HL-60/S4 (cell line): ENCODE measurements at regions not wholly inside any gene's neighbourhood (a gene's known extent, or its start where the extent isn't known, plus 50 kb on each side); places are given as distances from the start of the nearest gene placed in this dataset.
"Not testable (repeated sequence)": the region's sequence is repeated elsewhere in the genome, so short reads cannot be mapped to it uniquely, and the experiment has no call there.

Experiments
- in situ Hi-C: fragments of 300-500 bp; cut with MboI; formaldehyde crosslinking; loops from 2 replicates; pipeline ENCODE4 v1.14.3; 2022; ENCODE audit warnings: low sequenced_read_pairs

- in situ Hi-C loops: no loop called here
Observed at GRCh38 chr2:240191001-240191400, 50.5 kb upstream of the OTOS start.

- in situ Hi-C loops: no loop called here
Observed at GRCh38 chr2:240192661-240193060, 52.2 kb upstream of the OTOS start.

GRCh38 chr2:240194341-240194762 lies 53.9 kb upstream of the OTOS start:
- in situ Hi-C loops: not testable (repeated sequence)

- in situ Hi-C loops: no loop called here
Observed at GRCh38 chr2:240195316-240195861, 54.9 kb upstream of the OTOS start.

- in situ Hi-C loops: no loop called here
Observed at GRCh38 chr2:240196716-240197461, 56.4 kb upstream of the OTOS start.

GRCh38 chr2:240197462-240198139 lies 57.1 kb upstream of the OTOS start:
- in situ Hi-C loops: no loop called here

- in situ Hi-C loops: no loop called here
Observed at GRCh38 chr2:240198226-240198625, 57.8 kb upstream of the OTOS start.

GRCh38 chr2:240199133-240199870 lies 58.8 kb upstream of the OTOS start:
- in situ Hi-C loops: no loop called here

GRCh38 chr2:240200230-240201051 lies 60.0 kb upstream of the OTOS start:
- in situ Hi-C loops: no loop called here

GRCh38 chr2:240201866-240202265 lies 61.4 kb upstream of the OTOS start:
- in situ Hi-C loops: no loop called here

- in situ Hi-C loops: no loop called here
Observed at GRCh38 chr2:240202586-240202985, 62.1 kb upstream of the OTOS start.

- in situ Hi-C loops: no loop called here
Observed at GRCh38 chr2:240203031-240203787, 62.8 kb upstream of the OTOS start.

- in situ Hi-C loops: no loop called here
Observed at GRCh38 chr2:240203788-240204270, 63.4 kb upstream of the OTOS start.

- in situ Hi-C loops: no loop called here
Observed at GRCh38 chr2:240204431-240205276, 64.2 kb upstream of the OTOS start.

- in situ Hi-C loops: no loop called here
Observed at GRCh38 chr2:240205348-240205747, 64.9 kb upstream of the OTOS start.

- in situ Hi-C loops: no loop called here
Observed at GRCh38 chr2:240205772-240206171, 65.3 kb upstream of the OTOS start.

GRCh38 chr2:240206630-240207029 lies 66.2 kb upstream of the OTOS start:
- in situ Hi-C loops: no loop called here

GRCh38 chr2:240207661-240208060 lies 67.2 kb upstream of the OTOS start:
- in situ Hi-C loops: no loop called here

- in situ Hi-C loops: no loop called here
Observed at GRCh38 chr2:240208096-240208495, 67.6 kb upstream of the OTOS start.
